AG09309 (cell line): ENCODE measurements at regions not wholly inside any gene's neighbourhood (a gene's known extent, or its start where the extent isn't known, plus 50 kb on each side); places are given as distances from the start of the nearest gene placed in this dataset.

Experiments used
- DNase-seq: peaks from one replicate; pipeline ENCODE4 v3.0.0-alpha.2; 2010; ENCODE audit warnings: low read depth
- H3K4me3 ChIP-seq: 2 replicates; pipeline ENCODE4 v1.5.1; 2011; ENCODE audit warnings: mild to moderate bottlenecking, low read depth, low read length, moderate library complexity; ENCODE audit not compliant: control insufficient read depth
- CTCF ChIP-seq: IDR thresholded peaks from 2 replicates; pipeline ENCODE4 v1.5.1; 2011; ENCODE audit warnings: mild to moderate bottlenecking, low read depth, low read length, inconsistent platforms; ENCODE audit not compliant: insufficient read depth, control insufficient read depth; ENCODE audit errors: missing control alignments

- no peak for TF ChIP-seq CTCF
- DNase-seq: no peak
These were observed 95.0 kb upstream of the SMARCAD1 start for GRCh38 chr4:94112644-94113043.

GRCh38 chr4:94115687-94116086, 92.0 kb upstream of the SMARCAD1 start:
- no peak overlapping the region for H3K4me3 ChIP-seq
- no peak for TF ChIP-seq CTCF
- DNase-seq: no peak

More at GRCh38 chr4:94112644-94113043, 95.0 kb upstream of the SMARCAD1 start:
- H3K4me3 ChIP-seq: no peak overlapping the region

GRCh38 chr4:94116842-94117241, 90.8 kb upstream of the SMARCAD1 start:
- no peak overlapping the region for H3K4me3 ChIP-seq
- no peak for DNase-seq
- no peak for TF ChIP-seq CTCF

- TF ChIP-seq CTCF: no peak
- no peak for DNase-seq
- no peak overlapping the region for H3K4me3 ChIP-seq
These were observed 81.0 kb upstream of the SMARCAD1 start for GRCh38 chr4:94126669-94127068.

- H3K4me3 ChIP-seq: no peak overlapping the region
- peak; percentile 45 for TF ChIP-seq CTCF
- no peak for DNase-seq
These were observed 79.8 kb upstream of the SMARCAD1 start for GRCh38 chr4:94127707-94128328.

GRCh38 chr4:94131212-94131611, 76.5 kb upstream of the SMARCAD1 start:
- no peak for TF ChIP-seq CTCF
- H3K4me3 ChIP-seq: no peak overlapping the region
- no peak for DNase-seq
